Femur (tissue), 1 donor: ENCODE measurements at regions not wholly inside any gene's neighbourhood (a gene's known extent, or its start where the extent isn't known, plus 50 kb on each side); places are given as distances from the start of the nearest gene placed in this dataset.
"Not testable (repeated sequence)": the region's sequence is repeated elsewhere in the genome, so short reads cannot be mapped to it uniquely, and the experiment has no call there.

ENCODE experiments used
- DNase-seq: peaks from one replicate; pipeline ENCODE4 v3.0.0-alpha.2; 2017

DNA sequence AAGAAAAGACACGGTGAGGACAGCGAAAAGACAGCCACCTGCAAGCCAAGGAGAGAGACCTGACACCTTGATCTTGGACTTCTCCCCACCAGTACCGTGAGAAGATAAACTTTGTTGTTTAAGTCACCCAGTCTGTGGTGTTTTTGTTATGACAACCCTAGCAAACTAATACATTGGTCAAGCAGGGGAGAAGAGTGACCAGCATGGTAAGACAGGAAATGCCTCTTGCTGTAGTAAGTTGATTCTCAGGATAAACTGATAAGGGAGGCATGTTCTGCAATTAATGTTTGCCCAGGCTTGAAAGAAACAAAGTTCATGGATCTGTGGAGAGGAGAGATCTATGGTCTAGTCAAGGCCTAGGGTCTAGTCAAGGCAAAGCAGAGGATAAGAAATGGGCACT, 801.2 kb downstream of the MAT2B start:
- no peak for DNase-seq

DNA sequence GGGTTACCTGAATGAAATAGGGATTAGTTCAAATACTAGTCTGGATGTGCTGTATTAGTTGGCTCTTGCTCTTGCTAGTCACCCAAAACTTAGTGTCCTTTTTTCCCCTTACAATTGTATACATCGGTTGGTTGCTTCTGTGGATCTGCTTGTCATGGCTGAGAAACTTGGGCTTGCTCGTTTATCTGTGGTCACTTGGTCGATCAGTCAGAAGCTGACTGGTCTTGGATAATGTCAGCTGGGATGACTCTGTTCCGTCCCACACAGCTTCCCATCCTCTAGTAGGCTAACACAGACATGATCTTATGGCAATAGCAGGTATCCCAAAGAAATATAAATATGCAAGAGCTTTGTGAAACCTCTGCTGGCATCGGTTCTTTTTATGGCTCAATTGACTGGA, 807.4 kb downstream of the MAT2B start:
- no peak for DNase-seq

DNA sequence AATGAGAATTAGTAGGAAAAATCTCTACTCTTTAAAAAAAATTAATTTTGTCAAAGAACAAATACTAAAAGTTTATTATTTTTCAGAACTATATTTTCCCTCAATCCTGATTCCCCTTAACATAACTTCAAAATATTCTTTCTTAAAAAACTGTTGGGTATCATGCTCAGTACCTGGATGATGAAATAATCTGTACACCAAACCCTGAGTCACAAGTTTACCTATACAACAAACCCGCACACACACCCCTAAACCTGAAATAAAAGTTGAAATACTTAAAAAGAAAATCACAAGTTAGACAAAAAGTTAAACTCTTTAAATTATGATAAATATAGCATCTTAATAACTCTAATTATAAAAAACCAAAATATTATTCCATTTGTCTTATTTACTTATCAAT, 812.3 kb downstream of the MAT2B start:
- no peak for DNase-seq

DNA sequence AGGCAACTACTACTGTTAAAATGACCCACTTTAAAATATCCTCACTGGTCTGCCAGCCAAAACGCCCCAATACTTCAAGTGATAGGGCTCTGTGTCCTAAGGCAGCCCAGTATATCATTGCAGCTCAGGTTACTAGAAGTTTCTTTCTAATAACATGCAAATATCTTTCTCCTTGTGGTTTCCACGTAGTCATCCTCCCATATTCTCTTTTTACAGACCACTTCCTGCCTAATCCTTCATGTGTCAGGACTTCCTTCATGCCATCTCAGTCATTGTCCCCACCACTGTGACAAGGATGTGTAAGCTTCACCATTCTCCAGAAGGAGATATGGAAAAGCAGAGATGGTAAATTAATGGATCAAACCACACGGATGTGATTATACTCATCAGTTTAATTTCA, 813.7 kb downstream of the MAT2B start:
- no peak for DNase-seq

DNA sequence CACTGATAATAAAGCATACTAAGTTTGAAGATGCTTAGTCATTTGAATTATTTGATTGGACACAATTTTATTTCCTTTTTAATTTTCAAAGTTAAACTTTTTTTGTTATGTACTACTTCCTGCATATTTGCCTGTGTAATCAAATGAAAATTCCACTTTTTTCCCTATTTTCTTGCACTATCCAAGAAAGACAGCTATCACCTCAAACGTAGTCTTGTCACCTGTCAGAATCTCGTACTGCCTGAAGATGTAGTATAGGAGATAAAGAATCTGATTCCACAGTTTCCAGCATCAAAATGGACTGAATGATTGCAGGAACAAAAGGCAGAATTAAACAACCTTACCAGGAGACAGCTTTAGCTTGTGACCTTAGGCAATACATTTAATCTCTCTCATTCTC, 818.8 kb downstream of the MAT2B start:
- no peak for DNase-seq

DNA sequence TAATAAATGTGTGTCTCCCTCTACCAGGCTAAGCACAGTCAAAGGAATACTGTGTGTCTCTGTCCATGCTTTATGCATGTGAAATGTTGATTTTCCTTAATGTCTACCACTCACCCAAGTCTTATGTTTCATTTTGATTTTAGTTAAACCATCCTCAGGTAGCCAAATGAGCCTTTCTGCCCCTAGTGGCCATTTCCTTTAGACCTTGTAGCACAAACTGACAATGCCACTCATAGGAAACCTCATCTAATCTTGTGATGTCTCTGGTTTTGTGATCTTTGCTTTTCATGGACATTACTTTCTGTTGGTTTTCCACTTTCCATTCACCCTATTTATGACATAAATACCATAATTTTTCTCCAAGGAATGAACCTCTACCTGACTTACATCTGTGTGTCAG, 820.8 kb downstream of the MAT2B start:
- DNase-seq, result no peak

DNA sequence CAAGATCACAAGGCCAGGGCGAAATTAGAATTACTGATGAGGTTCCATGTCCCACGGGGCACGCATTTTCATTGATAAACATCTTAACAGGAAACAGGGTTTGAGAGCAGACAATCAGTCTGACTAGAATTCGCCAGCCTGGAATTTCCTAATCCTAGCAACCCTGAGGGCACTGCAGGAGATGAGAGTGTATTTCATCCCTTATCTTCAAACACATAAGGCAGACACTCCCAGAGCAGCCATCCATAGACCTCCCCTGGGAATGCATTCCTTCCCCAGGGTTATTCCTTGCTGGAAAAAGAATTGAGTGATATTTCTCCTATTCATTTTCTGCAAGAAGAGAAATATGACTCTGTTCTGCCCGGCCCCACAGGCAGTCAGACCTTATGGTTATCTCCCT, 821.7 kb downstream of the MAT2B start:
- DNase-seq, result not testable (repeated sequence)

DNA sequence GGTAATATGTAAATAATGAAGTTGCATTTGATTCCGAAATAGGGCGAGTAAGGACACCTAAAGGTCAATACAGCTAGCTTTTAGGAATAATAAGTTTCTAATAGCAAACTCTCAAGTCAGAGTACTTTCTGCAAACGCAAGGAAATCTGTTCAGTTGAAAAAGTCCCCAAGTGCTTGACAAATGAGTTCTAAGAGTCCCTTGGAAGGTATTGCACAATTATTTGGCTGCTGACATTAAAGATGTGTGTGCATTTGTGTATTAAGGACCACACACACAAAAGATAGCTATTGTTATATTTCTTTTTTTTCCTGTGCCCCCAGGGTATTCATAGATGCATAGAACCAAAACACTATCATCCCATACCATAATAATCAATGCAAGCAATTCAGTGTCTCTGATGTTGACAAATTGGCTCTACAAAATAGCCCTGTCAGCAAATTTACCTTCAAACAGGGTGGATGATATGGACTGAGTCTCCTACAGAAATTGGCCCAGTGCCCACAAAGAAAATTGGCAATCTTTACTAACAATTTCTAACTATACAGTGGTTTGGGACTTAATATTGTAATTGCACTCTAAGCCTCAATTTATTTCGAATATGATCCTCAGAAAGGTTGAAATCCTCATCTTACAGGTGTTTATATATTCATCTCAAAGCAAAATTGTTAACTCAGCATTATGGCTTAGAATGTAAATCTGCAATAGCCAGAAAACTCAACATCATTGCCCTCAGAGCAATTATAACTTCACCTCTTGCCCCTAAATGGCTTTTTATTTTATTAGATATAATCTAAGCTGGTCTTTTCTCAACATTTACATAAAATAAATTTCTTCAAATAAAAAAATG, 827.2 kb downstream of the MAT2B start:
- DNase-seq, result no peak

DNA sequence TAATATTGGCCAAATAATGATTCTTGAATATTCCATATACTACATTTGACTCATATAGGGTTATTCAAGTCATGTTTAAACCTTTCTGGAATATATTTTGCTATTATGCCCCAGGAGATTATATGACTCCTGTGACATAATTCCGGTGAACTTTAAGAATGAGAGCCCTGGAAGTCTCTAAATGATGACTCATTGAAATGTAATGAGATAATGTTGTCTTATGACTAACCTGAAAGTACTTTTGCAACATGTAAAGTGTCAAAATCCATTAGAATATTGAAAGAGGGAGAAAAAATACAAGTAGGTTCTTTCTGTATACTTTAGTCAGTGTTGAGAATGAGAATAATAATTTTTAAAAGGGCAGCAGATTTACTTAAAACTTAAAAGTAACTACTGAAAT, 830.4 kb downstream of the MAT2B start:
- no peak for DNase-seq

DNA sequence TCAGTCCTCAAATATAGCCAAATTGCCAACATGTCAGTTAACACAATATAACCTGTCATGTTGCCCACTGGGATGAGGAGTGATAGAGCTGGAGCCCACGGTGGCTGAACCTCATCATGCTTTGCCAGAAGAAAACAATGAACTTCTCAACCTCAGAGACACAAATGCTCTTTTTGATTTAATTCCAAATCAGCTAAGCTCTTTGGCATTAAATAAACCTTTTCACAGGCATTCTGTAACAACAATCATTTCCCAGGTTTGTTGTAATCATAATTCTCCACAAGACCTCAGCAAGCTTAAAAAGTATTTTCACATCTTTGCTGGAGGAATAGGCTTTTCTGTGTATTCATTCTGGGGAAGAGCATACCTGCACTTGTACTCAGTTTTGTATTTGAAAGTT, 830.9 kb downstream of the MAT2B start:
- DNase-seq, result no peak

DNA sequence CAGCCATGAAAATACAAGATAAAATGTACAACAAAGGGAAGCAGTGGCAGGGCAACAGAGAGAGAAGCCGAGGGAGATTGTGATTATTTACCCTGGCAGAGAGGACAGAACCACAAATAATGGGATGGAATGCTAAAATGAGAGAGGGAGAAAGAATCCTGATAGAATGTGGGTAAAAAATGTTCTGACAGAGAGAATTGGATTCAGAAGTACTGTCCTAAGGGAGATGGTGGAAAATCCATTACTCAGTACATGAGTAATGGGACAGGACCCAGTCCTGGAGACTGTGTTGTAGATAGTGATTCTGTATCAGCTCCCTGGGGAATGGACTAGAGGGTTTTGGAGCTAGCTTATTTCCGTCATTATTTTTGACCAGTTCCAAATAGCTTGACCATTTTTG, 831.5 kb downstream of the MAT2B start:
- DNase-seq, result no peak

DNA sequence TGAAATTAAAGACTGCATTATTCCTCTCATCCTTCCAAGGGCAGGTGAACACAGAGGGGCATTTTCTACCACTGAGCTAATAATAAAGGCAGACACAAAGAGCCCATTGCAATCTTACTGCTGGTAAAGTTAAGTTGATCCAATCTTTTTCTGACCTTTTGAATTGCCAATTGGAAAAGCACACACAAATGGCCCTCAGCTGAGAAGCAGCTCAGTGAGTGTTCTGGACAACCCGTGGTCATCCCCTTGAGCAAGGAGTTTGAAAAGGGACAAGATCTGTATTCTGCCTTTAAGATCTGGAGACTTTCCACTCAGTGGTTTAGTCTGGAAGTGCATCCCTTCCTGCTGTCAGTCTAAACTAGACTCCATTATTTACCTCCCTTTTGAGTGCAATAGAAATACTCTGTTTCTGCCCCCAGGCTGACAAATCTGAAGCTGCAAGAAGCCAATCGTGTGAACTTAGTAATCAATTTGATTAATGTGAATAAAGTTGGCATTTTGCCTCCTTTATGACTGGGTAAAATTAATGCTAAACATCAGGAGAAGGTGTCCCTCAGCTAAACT, 835.7 kb downstream of the MAT2B start:
- DNase-seq, result no peak

DNA sequence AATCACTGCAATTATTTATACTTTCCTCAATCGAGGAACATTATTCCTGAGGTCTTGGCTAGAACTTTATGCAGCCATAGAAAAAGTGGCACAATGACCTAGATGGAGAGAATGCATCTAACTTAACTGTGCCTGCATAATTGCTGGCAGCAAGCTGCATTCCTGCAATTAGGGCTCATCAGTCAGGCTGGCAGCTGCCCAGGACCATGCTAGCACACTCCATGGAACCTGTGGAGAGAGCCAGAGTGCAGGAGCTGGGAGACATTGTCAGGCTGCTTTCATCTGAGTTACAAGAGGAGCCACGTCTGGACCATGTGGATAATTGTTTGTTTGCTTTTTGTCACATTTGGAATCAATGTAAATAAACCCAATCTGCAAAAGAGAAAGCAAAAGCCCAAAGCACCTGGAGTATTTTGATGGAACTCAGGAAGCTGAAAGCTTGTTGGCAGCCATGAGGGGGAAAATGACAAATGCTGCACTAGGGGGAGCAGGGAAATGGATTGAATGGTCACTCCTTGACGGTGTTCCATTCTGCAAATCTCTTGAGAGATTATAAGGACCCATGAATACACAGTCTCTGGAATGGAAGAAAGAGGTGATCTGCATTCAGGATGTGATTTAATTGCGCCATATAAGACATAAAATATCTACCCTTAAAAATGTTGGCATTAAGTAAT, 839.9 kb downstream of the MAT2B start:
- DNase-seq, result peak; percentile 53

DNA sequence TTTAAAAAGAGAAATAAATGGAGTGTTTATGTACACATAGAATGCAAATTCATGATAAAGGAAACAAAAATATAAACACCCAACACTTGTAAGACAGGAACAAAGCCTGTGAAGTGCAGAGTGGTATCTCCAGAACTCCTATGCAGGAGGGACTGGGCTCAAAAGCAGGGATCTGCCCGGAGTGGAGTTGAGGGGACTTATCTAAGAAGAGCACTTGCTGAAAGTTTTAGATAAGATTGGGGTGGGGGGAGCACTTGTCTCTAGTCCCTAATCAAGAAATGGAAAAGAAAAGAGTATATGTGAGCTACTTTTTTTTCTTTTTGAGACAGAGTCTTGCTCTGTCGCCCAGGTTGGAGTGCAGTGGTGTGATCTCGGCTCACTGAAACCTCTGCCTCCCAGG, 840.4 kb downstream of the MAT2B start:
- no peak for DNase-seq

DNA sequence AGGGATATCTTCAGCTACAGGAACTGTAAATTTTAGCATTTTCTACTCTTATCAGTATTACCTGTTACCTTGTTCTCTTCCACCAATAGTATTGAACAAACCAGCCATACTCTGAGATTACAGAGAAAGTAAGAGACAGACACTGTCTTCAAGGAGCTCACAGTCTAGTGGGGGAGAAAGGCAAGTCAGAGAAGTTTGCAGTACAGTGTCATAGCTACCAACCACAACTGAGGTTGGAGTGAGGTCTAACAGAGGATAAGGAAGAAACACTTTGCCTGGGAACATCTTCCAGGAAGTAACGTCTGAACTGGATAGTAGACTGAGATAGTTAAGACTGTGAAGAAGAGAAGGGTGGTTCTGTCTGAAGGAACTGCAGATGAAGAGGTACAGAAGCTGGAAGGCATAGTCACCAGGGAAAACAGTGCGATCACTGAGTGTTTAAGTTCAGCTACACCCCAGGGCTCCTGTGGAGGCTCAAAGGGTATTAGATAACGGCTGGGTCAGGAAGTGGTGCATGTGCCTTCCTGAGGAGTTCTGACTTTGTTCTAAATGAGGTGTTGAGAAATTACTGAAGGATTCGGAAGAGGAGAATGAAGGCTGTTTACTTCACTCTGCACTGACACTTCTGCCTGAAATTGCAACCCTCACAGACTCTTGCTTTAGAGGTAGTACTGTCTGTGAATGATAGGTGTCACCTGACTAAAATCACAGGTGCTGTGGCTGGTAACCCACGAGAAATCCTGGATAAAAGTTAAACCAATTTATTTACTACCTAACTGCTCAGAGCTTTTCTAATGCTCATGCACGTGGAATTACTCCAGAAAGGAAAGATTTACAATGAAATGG, 841.6 kb downstream of the MAT2B start:
- DNase-seq, result no peak

DNA sequence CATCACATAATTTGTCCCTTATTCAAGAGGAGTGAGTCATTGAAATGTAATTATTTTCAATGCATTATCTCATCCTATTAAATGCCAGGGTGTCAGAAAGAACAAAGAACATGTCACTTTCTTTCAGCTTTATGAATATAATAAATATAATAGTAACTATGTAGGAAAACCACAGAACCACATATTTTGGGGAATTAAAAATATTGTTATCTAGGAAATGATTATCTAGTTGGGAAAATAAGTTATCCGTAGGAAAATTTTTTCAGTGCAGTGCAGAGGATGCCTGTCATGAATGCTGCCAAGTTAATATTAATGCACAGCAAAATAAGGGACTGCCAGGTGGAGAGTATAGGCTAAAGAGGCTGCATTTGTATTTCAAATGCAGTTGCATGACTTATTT, 844.8 kb downstream of the MAT2B start:
- DNase-seq, result no peak

DNA sequence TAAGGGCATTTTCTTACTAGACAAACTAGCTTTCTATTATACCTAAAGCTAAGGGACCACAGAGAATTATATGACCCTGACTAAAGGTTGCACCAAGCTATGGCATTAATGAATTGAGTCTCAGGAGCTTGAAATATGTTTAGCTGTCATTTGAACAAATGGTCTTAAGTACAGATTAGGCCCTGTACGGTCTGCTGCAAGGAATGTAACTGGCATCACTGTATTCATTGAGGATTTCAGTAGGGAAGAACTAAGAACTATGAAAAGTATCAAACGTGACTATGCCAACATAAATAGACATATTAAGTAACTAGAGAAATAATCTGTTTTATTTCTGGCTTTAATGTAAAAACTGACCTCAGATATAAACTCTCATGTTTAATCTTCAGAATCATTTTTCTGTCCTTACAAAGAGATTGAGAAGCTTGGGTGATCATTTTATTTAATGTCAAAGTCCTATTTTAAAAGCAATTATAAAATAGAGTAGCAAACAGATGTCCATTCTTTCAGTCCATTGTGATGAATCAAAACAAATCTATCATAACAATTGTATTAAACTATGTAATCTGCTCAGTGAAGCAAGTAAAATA, 845.9 kb downstream of the MAT2B start:
- no peak for DNase-seq

DNA sequence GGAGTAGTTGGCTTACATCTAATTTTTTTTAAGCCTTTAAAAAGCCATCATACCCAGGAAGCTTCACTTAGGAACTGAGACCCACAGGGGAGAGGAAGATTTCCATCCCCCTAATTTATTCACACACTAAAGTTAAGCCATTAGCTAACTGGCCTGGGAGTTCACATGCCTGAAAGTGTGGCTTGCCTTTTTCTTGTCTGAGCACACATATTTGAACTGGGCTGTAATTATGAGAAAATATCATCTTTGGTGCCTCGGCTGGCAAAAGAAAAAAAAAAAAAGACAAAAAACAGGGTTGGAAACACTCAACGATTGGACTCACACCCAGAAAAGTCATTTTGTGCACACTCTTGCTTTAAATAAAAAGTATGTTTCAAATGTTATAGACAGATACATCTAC, 847.3 kb downstream of the MAT2B start:
- DNase-seq, result no peak

DNA sequence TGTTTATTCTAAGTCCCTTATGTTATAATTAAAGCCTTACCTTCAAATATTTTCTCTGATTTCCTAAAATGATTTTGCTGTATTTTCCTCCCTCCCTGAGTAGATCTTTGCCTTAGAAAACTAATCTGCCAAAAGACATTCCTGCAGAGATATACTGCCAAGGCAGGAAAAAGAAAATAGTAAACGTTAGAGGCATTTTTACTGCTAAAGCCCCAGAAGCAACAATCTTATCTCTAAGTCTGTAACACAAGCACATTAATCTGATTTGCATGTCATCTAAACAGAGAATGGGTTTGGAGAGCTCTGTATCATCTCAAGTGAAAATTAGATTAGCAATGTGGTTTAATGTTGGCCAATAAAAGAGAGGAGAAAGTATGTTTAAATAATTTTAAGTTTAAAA, 847.7 kb downstream of the MAT2B start:
- DNase-seq, result no peak

DNA sequence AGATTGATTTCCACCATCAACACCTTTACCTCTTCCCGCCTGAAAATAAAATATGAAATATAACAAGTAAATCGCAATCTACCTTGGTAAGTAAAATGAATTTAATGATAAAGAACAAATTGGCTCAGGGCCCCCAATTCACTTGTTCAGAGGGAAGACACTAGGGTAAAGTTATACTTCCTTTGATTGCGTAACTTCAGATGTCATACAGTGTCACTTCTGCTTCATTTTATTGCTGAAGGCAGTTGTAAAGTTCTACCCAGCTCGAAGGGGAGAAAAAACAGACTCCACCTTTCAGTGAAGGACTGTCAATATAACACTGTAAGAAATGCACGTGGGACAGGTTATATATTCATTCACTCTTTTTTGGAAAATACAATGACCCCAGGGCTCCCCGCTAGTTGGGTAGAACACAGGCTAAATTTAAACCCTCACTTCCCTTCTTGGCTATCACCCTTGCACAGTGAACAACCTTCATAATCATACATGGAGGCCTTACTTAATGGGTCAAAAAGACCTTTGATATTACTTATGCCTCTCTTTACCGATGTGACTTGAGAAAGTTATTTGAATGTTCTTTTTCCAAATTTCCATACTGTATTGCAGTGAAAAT, 848.8 kb downstream of the MAT2B start:
- no peak for DNase-seq

DNA sequence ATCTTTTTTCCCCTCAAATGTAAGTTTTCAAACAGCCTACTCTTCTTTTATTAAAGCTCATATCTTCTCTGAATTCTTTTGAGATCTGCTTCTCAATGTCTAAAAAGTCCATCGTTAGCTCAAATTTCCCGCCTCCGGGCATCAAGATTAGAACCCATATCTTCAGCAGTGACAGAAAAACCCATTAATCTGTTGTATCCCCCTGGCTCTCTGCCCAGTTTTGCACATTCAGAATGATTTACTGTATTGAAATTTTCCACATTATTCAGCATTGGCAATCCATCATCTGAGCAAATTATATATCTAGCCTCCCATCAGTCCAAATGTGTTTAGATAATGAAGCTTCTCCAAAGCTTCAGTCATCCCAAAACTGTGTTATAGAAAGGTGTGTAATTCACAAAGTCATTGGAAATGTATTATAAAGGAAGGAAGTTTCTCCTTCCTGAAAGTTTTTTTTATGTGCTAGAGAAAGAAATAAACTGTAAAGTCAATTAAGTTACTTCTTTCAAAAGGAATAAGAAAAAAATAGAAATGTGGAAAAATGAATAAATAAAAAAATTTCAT, 849.9 kb downstream of the MAT2B start:
- DNase-seq, result no peak

DNA sequence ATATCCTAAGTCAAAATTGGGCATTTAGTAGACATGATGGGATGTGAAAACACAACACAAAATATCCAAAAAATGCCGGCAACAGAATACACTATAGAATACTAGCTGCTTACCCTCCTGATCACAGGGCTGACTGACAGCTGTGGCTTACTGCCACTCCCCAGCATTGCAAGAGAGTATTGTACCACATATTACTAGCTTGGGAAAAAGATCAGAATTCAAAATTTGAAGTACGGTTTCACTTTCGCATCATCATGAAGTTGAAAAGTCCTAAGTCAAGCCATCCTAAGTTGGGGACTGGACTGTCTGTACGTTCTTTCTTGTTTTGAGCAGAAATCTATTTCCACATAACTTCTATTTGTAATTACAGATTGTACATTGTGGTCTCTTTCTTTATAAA, 851.4 kb downstream of the MAT2B start:
- DNase-seq, result no peak
